Testis (tissue), 2 donors: ENCODE measurements at regions not wholly inside any gene's neighbourhood (a gene's known extent, or its start where the extent isn't known, plus 50 kb on each side); places are given as distances from the start of the nearest gene placed in this dataset.

Experiments used
- DNase-seq: peaks from one replicate; pipeline ENCODE4 v3.0.0-alpha.2; 2019
- H3K27ac ChIP-seq, 2 donors: fragments of 200-600 bp; sonication (generic); one replicate each; pipeline ENCODE4 v1.5.1; 2019
- H3K27me3 ChIP-seq: fragments of 200-600 bp; sonication (generic); one replicate; pipeline ENCODE4 v1.5.1; 2019
- H3K36me3 ChIP-seq: fragments of 200-600 bp; sonication (generic); one replicate; pipeline ENCODE4 v1.5.1; 2017; ENCODE audit warnings: low read depth; ENCODE audit errors: missing control alignments
- H3K4me1 ChIP-seq: fragments of 200-600 bp; sonication (generic); one replicate; pipeline ENCODE4 v1.5.1; 2019
- H3K4me3 ChIP-seq, 2 donors: fragments of 200-600 bp; sonication (generic); one replicate each; pipeline ENCODE4 v1.5.1; 2017 to 2019
- H3K9me3 ChIP-seq: fragments of 200-600 bp; sonication (generic); one replicate; pipeline ENCODE4 v1.5.1; 2017
- CTCF ChIP-seq, 3 experiments: fragments of 450-650 bp in 2 of 3; fragments of 200-600 bp in 1 of 3; sonication (generic) in 1 of 3; IDR thresholded peaks; one replicate each; pipeline ENCODE4 v1.5.1; 2016 to 2019; ENCODE audit warnings: antibody characterized with exemption in 3 of 3, mild to moderate bottlenecking in 2 of 3, moderate library complexity in 1 of 3
- POLR2A ChIP-seq: fragments of 450-650 bp; IDR thresholded peaks from one replicate; pipeline ENCODE4 v1.6.1; 2017; ENCODE audit warnings: antibody characterized with exemption, mild to moderate bottlenecking, moderate library complexity
- WGBS, 2 donors: methylation state at CpG; one replicate each; pipeline ENCODE4 v1.1.5; 2018; 5-methylcytosine and 5-hydroxymethylcytosine counted together
- intact Hi-C: fragments of 100-400 bp; cut with DNase I; formaldehyde crosslinking; loops from one replicate; pipeline ENCODE4 v1.15.1; 2023; ENCODE audit warnings: low total_unique reads
- small RNA-seq, 2 donors: library from RNA; depleted of rRNA; stranded (forward); fragments of <200 nt; gene quantifications; one replicate each; pipeline ENCODE3, GENCODE V24; 2016

GRCh38 chr16:79263425-79263824, 337.1 kb downstream of the MAF start:
- Histone ChIP-seq H3K27me3 (no peaks in the 10 kb centered on the region), H3K4me3 (no peak overlapping the region), H3K36me3 (no peaks in the 10 kb centered on the region), H3K27ac (no peak overlapping the region), H3K9me3 (no peaks in the 10 kb centered on the region), H3K4me1 (no peaks in the 10 kb centered on the region)
- DNase-seq: no peak
- intact Hi-C loops: no loop called here
- no peak for TF ChIP-seq CTCF (IDR thresholded peaks at IDR 0.05)
- TF ChIP-seq POLR2A: no peak
- 79 to 90% methylated on average over 3 of the region's 3 CpGs for whole genome bisulfite sequencing, 2 donors

Small RNA genes lying in the stretch of these regions (small RNA-seq; reads per million reads assigned to genes)
- 0 reads per million in 2 donors for gene RNA5SP431
